ENCODE measurements at regions not wholly inside any gene's neighbourhood (a gene's known extent, or its start where the extent isn't known, plus 50 kb on each side); places are given as distances from the start of the nearest gene placed in this dataset.

DNA sequence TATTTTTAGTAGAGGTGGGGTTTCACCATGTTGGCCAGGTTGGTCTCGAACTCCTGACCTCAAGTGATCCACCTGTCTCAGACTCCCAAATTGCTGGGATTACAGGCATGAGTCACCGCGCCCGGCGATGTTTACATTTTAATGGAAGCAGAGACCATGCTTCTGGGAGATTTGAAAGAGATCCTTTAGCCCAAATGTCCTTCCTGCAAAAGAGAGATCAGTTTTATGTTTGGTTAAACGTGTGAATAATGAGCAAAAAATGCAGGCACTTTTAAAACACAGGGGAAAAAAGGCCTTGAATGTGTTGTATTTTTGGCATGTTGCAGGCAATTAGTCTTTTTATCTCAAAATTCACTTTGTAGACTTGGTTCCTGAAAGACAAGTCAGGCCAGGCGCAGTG is 95.8 kb upstream of the ELOVL6 start:
- Histone ChIP-seq H4K8ac (replicated peaks; ENCODE audit: insufficient read length, low read depth, low read length) (no peak overlapping the region), H3K14ac (ENCODE audit: insufficient read depth, low read length) (no peak overlapping the region), H3K9me3 (ENCODE audit: control insufficient read depth, low read depth, low read length) (no peaks in the 10 kb centered on the region), H2AFZ (ENCODE audit: low read length) (no peak overlapping the region), H3T11ph (ENCODE audit: low read length) (no peak overlapping the region), H3K23me2 (ENCODE audit: insufficient read length, low read depth, low read length, poor library complexity, severe bottlenecking) (no peaks in the 10 kb centered on the region), H3K27me3 (ENCODE audit: insufficient read depth, low read length) (no peaks in the 10 kb centered on the region), H2BK15ac (ENCODE audit: low read depth, low read length) (no peak overlapping the region), H4K91ac (ENCODE audit: insufficient read length, low read depth, low read length) (no peak overlapping the region), H4K20me1 (ENCODE audit: control insufficient read depth, insufficient read depth, insufficient read length) (no peaks in the 10 kb centered on the region), H3K9ac (ENCODE audit: extremely low read depth, insufficient read length, low read length) (no peak overlapping the region), H3K79me1 (ENCODE audit: insufficient read depth, low read depth, low read length, poor library complexity, severe bottlenecking) (no peaks in the 10 kb centered on the region), H2BK5ac (ENCODE audit: insufficient read length, low read length) (no peak overlapping the region), H2AK5ac (ENCODE audit: insufficient read length, low read length) (no peak overlapping the region), H4K5ac (ENCODE audit: insufficient read length, low read depth, low read length) (no peak overlapping the region), H3K23ac (ENCODE audit: insufficient read length, low read depth, low read length) (no peak overlapping the region), H3K79me2 (ENCODE audit: insufficient read depth, low read length) (no peaks in the 10 kb centered on the region), H3K4me2 (ENCODE audit: insufficient read depth, insufficient read length, low read length) (no peak overlapping the region), H2BK12ac (ENCODE audit: insufficient read length, low read depth, low read length) (no peak overlapping the region), H3K4ac (ENCODE audit: low read depth, low read length) (no peak overlapping the region), H3K27ac (ENCODE audit: insufficient read length, low read depth, low read length) (no peak overlapping the region), H3K18ac (ENCODE audit: insufficient read length, low read depth, low read length) (no peak overlapping the region), H3K4me1 (ENCODE audit: insufficient read depth, low read length) (no peaks in the 10 kb centered on the region), H2BK120ac (ENCODE audit: low read depth, low read length, poor library complexity, severe bottlenecking) (no peak overlapping the region), H3K56ac (ENCODE audit: insufficient read length, low read depth, low read length) (no peak overlapping the region), H2BK20ac (ENCODE audit: low read depth, low read length, poor library complexity, severe bottlenecking) (no peak overlapping the region)
- no peak for DNase-seq
- no peak overlapping the region for H3K4me3 Mint-ChIP-seq
- H3K9me3 Mint-ChIP-seq, result no peaks in the 10 kb centered on the region; a peak in 2 of 5 replicates
- no peaks in the 10 kb centered on the region; a peak in 1 of 7 replicates for H3K36me3 Mint-ChIP-seq (ENCODE audit: insufficient read depth in 1 of 3, low read depth in 3 of 3)
- H3K4me1 Mint-ChIP-seq, result no peaks in the 10 kb centered on the region; a peak in 2 of 4 replicates
- H3K27ac Mint-ChIP-seq, result no peak overlapping the region
- TF ChIP-seq, protein P1, sequence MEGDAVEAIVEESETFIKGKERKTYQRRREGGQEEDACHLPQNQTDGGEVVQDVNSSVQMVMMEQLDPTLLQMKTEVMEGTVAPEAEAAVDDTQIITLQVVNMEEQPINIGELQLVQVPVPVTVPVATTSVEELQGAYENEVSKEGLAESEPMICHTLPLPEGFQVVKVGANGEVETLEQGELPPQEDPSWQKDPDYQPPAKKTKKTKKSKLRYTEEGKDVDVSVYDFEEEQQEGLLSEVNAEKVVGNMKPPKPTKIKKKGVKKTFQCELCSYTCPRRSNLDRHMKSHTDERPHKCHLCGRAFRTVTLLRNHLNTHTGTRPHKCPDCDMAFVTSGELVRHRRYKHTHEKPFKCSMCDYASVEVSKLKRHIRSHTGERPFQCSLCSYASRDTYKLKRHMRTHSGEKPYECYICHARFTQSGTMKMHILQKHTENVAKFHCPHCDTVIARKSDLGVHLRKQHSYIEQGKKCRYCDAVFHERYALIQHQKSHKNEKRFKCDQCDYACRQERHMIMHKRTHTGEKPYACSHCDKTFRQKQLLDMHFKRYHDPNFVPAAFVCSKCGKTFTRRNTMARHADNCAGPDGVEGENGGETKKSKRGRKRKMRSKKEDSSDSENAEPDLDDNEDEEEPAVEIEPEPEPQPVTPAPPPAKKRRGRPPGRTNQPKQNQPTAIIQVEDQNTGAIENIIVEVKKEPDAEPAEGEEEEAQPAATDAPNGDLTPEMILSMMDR (conservative IDR thresholded peaks at IDR 0.05), result no peak
- no CpG with 5 or more reads among the region's 7 CpGs for WGBS (ENCODE audit: extremely low coverage, insufficient read length, low lambda C conversion rate)
- no peaks in the 10 kb centered on the region for H3K27me3 Mint-ChIP-seq (ENCODE audit: low read depth)

All from H9 (cell line).